HG02870 (cell line): ENCODE measurements at regions not wholly inside any gene's neighbourhood (a gene's known extent, or its start where the extent isn't known, plus 50 kb on each side); places are given as distances from the start of the nearest gene placed in this dataset.
A peak's percentile ranks its signal among the peaks of the same experiment; 100 is the strongest.

Experiments used
- ATAC-seq: cut with Tn5 transposase; IDR thresholded peaks from one replicate; pipeline ENCODE4 v1.9.1; 2021; ENCODE audit warnings: mild to moderate bottlenecking, moderate library complexity; ENCODE audit not compliant: unreplicated experiment

GRCh38 chr17:55635253-55635914 lies 87.3 kb downstream of the TMEM100 start:
- ATAC-seq = no peak

GRCh38 chr17:55634702-55635101 lies 88.0 kb downstream of the TMEM100 start:
- ATAC-seq = no peak

GRCh38 chr17:55632893-55633292 lies 89.8 kb downstream of the TMEM100 start:
- ATAC-seq = no peak

- ATAC-seq = no peak
Measured at GRCh38 chr17:55632236-55632635, 90.4 kb downstream of the TMEM100 start.

GRCh38 chr17:55629995-55630394 lies 92.7 kb downstream of the TMEM100 start:
- no peak for ATAC-seq

- peak; percentile 62 for ATAC-seq
Measured at GRCh38 chr17:55625521-55625920, 97.1 kb downstream of the TMEM100 start.

- peak; percentile 62 for ATAC-seq
Measured at GRCh38 chr17:55624772-55625433, 97.8 kb downstream of the TMEM100 start.

GRCh38 chr17:55622547-55622946 lies 100.1 kb downstream of the TMEM100 start:
- ATAC-seq = no peak

GRCh38 chr17:55620945-55621344 lies 101.7 kb downstream of the TMEM100 start:
- ATAC-seq = no peak

- no peak for ATAC-seq
Measured at GRCh38 chr17:55620023-55620422, 102.6 kb downstream of the TMEM100 start.

- ATAC-seq = no peak
Measured at GRCh38 chr17:55617441-55617840, 105.2 kb downstream of the TMEM100 start.

GRCh38 chr17:55614061-55614460 lies 102.8 kb upstream of the SMIM36 start:
- ATAC-seq = no peak

GRCh38 chr17:55612691-55613141 lies 101.5 kb upstream of the SMIM36 start:
- no peak for ATAC-seq

- ATAC-seq = no peak
Measured at GRCh38 chr17:55607731-55608341, 96.6 kb upstream of the SMIM36 start.

GRCh38 chr17:55606488-55606815 lies 95.2 kb upstream of the SMIM36 start:
- ATAC-seq = no peak

GRCh38 chr17:55605705-55606487 lies 94.6 kb upstream of the SMIM36 start:
- ATAC-seq = no peak

- no peak for ATAC-seq
Measured at GRCh38 chr17:55601874-55602364, 90.7 kb upstream of the SMIM36 start.

- ATAC-seq = no peak
Measured at GRCh38 chr17:55598495-55598894, 87.2 kb upstream of the SMIM36 start.

- ATAC-seq = no peak
Measured at GRCh38 chr17:55588446-55589242, 77.4 kb upstream of the SMIM36 start.

- ATAC-seq = no peak
Measured at GRCh38 chr17:55587608-55588139, 76.4 kb upstream of the SMIM36 start.
